Activated naive CD8-positive, alpha-beta T cell treated with anti-CD3 and anti-CD28 coated beads, Interleukin-2, amount 50 U/mL, for 16 hours (primary cell): ENCODE measurements at regions not wholly inside any gene's neighbourhood (a gene's known extent, or its start where the extent isn't known, plus 50 kb on each side); places are given as distances from the start of the nearest gene placed in this dataset.
"Not testable (repeated sequence)": the region's sequence is repeated elsewhere in the genome, so short reads cannot be mapped to it uniquely, and the experiment has no call there.

ENCODE experiments used
- DNase-seq: peaks from one replicate; pipeline ENCODE4 v3.0.0-alpha.2; 2020; ENCODE audit warnings: low read depth, low spot score

DNA sequence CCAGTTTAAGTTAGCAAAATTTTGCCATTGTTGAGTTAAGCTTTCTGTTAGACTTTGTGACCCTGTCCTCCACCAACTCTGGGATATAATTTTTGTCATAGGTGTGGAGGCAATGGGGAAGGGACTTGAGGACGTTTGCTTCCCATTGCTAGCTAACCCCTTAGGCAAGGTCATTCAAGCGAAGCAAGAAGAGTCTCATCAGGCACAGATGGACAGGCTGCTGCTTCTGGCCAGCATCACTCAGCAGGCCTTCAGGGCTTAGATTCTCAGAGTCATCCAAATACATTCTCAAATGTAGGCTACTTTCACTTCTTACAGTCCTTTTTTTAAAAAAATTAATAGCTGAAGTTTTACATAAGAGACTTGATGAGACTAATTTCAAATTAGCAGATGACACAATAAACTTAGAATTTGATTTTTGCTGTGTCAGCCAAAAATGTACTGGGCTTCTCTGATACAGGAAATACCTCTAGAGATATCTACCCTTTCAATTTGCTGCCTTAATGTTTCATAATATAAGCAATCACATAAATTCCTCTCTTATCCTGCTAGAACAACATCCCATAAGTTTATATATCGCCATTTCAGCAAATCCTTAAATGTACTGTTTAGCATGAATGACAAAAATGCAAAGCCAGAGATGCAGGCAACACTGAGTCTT lies 875.2 kb downstream of the FLRT2 start:
- no peak for DNase-seq

DNA sequence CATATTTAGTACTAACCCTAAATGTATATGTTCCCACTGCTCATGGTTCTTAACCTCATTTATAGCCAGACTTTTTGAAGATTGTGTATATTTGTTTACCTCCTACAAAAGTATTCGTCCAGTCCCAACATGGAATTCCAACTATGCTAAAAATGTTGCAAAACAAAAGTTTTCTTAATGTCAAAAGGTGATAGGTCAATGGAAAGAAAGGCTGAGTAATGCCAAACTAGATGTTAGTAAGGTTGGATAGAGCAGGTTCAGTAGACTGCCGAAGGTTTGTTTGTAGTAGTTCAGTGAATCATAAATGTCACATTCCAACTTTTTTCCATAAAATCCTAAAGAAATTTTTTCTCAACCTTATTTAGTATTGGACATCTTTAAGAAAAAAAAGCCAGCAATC lies 874.5 kb downstream of the FLRT2 start:
- no peak for DNase-seq

DNA sequence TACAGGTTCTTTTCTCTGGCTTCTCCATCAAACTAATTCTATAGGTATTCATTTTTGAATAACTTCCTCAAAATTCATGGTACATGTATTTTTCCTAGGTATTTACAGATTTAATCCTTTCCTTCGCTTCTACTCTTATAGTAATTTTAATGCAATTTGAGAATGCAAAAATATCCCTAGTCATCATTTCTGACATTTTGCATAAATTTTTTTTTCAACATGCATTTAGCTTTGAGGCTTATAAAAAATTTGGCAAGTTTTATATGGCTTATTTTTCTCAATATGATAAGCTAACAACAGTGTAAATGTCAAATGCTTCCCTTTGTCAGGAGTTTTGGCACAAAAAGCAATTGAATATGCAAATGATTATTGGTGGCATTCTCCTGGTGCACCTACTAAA lies 872.6 kb downstream of the FLRT2 start:
- no peak for DNase-seq

DNA sequence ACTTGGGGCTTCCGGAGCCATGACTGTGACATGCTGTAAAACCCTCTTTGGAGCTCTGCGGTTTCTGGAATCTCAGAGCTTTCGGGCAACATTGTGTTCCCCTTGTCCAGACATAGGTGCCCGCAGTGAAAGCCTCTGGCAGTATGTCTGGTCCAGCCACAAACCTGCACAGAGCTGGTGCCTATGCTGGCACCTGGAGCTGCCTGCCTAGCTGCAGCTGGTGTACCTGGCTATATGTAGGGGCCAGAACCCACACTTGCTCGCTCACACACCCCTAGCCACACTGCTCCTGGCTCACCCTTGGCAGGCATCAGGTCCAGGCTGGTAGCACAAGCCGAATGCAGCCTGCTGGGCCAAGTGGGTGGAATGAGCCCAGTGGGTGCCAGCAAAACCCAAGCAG lies 861.1 kb downstream of the FLRT2 start:
- no peak for DNase-seq

DNA sequence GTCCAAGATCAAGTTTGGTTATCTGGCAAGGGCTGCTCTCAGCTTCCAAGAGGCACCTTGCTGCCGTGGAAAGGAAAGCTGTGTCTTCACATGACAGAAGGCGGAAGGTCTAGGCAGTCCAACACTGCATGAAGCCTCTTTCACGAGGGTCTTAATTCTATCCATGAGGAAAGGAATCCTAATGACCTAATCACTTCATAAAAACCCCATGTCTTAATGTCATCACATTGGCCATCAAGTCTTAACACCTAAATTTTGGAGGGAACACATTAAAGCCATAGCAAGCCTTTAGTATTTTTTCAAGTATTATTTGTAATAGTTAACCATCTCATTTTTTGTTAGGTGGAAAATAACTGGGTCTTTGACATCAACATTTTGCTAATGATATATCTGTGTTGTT lies 858.3 kb downstream of the FLRT2 start:
- no peak for DNase-seq

DNA sequence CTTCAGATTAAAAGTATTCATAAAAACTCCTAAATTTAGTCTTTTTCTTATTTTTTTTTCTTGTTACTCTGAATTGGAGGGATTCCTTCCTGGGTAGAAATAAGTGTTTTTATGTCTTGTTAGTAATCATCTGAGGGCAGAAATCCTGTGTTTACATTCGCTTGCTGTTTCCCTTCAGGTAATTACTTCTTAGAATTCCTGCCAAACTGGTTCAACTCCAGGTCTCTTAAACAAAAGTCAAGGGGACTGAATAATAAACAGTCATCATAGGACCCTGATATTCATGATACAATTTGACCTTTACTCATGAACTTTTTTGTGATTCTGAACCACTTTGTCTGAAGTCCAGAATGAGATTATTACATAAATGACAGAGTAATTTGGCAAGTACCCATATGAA lies 843.9 kb downstream of the FLRT2 start:
- no peak for DNase-seq

DNA sequence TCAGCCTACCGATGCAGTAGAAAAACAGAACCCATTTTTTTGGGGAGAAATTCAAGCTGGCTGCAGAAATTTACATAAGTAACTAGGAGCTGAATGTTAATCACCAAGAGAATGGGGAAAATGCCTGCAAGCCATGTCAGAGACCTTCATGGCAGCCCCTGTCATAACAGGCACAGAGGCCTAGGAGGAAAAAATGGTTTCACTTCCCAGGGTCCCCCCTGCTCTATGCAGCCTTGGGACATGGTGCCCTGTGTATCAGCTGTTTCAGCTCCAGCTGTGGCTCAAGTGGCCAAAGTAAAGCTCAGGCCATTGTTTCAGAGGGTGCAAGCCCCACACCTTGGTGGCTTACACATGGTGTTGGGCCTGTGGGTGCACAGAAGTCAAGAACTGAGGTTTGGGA lies 842.5 kb downstream of the FLRT2 start:
- DNase-seq: no peak

DNA sequence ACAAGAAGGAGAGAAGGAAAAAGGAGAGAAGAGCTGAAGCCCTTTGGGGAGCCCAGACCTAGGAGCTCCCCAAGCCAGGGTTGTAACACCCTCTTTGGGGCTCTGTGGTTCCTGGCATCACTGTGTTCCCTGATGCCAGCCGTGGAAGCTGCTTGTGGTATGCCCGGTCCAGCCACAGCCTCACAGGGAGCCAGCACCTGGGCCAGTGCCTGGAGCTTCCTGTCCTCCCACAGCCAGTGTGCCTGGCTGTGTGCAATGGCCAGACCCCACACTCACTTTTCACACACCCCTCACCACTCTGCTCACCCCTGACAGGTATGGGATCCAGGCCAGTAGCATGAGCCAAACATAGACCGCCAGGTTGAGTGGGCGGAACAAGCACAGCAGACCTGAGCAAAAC lies 834.7 kb downstream of the FLRT2 start:
- DNase-seq: no peak

DNA sequence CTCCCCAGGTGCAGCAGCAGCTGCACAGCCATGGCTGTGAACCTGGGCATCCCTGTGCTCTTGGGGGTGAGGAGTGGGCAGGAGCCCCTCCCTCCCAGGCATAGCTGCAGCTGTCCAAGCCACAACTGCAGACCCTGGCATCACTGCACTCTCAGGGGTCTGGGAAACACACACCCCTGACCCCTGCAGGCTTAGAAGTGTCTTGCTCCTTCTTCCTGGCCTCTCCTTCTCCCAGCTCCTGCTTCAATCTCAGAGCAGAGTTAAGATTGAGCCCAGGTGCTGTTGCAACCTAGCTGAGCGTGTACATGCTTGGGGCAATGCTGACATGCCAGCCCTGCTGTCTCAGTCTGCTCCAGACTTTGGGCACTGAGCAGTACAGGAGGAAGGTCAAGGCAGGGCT lies 833.6 kb downstream of the FLRT2 start:
- no peak for DNase-seq

DNA sequence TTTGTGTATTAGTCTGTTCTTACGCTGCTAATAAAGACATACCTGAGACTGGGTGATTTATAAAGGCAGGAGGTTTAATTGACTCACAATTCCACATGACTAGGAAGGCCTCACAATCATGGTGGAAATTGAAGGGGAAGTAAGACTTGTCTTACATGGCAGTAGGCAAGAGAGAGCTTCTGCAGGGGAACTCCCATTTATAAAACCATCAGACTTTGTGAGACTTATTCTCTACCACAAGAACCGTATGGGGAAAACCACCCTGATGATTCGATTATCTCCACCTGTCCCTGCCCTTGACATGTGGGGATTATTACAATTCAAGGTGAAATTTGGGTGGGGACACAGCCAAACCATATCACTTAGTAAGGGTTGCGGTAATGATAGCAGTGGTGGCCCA lies 833.1 kb downstream of the FLRT2 start:
- DNase-seq: no peak

DNA sequence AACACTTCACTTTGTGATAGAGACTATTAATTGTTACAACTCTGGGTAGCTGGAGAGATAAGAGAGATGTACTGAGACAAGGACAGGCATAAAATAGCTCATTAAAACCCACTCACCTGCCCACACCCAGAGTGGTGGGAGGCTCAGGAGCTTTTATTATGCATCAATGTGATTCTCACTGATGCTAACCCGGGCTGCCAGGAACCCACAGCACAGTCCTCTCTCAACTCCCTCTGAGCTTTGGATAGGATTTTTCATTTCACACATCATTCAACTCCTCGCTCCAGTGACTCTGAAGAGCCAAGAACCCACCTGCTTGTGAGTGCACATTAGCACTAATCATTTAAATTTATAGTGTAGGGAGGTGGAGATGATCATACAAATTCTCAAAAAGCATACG lies 827.9 kb downstream of the FLRT2 start:
- no peak for DNase-seq

DNA sequence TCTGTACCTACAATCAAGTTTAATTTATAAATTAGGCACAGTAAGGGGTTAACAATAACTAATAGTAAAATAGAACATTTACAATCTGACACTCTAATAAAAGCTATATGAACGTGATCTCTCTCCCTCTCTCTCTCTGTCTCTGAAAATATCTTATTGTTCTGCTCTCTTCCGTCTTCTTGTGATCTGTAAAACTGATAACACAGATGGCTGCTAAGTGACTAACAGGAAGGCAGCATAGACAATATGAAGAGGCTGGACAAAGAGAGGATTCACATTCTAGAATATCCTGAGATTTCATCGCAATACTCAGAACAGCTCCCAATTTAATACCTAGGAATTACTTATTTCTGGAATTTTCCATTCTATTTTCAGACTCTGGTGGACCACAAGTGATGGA lies 827.2 kb downstream of the FLRT2 start:
- no peak for DNase-seq

DNA sequence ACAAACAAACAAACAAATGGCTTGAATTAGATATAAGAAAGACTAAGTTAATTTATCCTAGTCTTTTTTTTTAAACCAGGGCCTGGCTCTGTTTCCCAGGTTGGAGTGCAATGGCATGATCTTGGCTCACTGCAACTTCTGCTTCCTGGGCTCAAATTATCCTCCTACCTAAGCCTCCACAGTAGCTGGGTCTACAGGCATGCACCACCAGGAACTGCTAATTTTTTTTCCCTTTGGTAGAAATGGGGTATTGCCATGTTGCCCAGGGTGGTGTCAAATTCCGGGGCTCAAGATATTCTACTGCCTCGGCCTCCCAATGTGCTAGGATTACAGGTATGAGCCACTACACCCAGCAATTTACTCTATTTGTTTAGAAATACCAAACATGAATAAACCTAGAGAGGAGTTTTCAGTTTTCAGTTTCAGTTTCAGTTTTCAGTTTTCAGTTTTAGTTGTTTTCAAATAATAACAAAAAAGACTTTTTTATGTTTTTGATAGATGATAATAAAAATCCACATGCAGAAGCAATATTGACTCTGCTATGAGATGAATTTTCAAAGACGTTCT lies 817.0 kb downstream of the FLRT2 start:
- DNase-seq: no peak

DNA sequence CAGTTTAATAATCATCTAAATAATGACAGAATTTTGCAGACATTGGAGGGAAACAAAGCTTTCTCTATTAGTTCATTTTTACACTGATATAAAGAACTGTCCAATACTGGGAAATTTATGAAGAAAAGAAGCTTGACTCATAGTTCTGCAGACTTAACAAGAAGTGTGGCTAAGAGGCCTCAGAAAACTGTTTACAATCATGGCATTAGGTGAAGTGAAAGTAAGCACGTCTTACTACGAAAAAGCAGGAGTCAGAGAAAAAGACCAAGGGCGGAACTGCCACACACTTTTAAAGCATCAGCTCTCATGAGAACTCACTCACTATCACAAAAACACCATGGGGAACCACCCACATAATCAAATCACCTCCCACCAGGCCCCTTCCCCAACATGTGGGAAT lies 804.4 kb downstream of the FLRT2 start:
- DNase-seq: no peak

DNA sequence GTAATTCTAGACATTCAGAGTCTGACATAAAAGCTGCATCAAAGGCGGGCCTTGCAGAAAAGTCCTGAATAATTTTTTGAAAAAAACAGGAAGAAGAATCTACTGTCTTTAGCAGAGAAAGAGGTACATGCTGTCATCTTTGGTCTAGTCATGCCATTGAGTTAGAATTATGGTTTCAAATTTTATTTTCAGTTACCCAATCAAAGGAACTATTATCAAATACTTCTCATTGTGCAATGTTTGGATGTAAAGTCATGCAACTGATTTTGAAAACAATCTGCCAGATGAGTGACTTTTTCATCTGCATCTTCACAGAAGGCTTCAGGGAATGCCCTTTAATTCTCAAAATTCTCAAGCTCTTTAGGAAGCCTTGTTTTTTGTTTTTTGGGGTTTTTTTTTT lies 803.5 kb downstream of the FLRT2 start:
- DNase-seq: no peak

DNA sequence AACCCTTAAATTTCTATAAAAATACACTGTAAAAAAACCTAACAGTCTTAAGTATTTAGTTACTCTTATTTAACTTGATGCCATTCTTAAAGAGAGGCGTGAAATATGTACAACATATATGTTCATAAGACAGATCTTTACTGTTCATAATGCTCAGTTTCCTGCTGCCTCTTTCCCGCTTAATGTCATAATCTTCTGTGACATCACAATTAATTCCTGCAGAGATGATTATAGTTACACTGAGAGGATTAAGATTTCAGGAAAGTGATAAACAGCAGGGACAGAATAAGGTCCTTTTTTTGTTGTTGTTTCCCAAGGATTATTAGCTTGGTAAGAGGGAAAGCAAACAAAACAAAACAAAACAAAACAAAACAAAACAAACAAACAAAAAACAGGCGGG lies 801.4 kb downstream of the FLRT2 start:
- no peak for DNase-seq

DNA sequence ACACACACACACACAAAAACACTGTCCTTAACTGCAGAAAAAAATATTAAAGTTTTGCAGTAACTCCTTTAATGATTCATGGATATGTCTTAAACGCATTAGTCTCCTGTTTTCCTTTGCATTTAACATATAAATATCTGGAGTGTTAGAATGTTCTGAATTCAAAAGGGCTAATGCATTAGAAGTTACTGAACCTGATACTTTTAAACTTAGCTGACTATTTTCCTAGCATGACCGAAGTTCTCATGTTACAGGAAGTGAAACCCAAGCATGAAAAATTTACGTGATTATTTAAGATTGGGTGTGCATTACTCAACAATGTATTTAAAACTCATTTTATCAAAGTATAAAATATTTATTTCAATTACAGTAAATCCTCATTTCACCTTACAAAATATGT lies 791.2 kb downstream of the FLRT2 start:
- DNase-seq: no peak

DNA sequence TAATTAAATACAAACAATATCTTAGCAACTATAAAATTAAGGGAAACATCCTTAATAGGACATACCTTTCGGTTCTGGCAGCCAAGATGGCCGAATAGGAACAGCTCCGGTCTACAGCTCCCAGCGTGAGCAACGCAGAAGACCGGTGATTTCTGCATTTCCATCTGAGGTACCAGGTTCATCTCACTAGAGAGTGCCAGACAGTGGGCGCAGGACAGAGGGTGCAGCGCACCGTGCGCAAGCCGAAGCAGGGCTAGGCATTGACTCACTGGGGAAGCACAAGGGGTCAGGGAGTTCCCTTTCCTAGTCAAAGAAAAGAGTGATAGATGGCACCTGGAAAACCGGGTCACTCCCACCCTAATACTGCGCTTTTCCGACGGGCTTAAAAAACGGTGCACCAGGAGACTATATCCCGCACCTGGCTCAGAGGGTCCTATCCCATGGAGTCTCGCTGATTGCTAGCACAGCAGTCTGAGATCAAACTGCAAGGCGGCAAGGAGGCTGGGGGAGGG lies 782.3 kb downstream of the FLRT2 start:
- not testable (repeated sequence) for DNase-seq

DNA sequence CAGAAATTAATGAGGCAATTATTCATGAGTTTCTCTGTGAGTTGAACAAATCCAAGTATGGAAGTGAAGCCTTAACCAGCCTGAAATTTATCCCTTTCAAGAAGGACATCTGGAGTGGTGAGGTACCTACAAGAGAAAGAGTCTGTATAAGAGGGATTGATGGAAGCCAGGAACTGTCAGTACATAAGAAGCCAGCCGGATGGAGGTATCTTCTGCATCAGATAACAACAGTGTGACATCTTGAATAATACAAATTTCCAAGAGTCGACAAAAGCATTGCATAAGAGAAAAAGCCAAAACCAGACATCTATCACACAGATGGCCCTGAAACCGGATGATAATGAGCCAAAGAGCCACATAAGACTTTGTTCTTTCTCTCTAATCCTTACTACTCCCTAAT lies 781.2 kb downstream of the FLRT2 start:
- DNase-seq: no peak

DNA sequence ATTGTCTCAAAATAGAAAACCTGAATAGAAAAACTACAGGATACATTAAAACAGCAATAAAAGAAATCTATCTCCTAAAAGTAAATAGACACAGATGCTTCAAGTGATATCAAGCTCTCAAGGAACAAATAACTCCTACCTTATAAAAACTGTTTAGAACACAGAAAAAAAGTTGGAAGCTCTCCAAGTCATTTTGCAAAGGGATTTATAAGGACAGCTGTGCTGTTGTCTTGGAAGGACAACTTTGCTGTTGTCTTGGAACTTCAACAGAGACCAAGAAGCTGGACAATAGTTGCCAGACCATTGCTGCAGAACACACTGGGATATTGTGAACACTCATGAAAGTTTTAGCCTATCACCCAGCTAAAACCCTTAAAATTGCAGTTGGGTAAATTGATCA lies 780.7 kb downstream of the FLRT2 start:
- no peak for DNase-seq

DNA sequence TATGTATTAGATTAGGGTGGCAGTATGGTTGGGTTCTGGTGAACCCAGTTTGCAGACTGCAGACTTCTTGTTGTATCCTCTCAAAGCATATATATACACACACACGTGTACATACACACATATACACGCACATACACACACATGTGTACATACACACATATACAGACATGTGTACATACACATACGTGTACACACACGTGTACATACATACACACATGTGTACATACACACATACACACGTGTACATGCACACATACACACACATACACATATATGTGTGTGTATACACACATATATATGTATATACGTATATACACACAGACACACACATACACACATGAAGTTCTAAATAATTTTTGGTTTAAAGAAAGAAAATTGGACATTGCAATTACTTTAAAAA lies 780.2 kb downstream of the FLRT2 start:
- no peak for DNase-seq

DNA sequence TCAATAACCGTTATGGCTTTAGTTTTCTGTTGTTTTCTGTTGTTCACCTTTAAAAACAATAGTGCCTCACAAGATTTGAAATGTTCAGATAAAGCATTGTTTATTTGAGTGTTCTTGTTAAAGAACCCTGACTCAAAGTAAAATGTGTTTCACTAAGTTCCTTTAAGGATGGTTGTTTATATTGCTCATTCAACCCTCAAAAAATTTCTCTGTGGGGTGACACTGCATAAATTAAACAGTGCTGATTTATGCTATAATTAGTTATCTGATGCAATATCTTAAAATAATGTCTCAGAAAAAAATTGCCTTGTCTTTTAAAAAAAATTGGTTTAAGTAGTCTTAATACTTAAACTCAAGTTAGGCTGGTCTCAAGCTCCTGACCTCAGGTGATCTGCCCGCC lies 775.1 kb downstream of the FLRT2 start:
- no peak for DNase-seq

DNA sequence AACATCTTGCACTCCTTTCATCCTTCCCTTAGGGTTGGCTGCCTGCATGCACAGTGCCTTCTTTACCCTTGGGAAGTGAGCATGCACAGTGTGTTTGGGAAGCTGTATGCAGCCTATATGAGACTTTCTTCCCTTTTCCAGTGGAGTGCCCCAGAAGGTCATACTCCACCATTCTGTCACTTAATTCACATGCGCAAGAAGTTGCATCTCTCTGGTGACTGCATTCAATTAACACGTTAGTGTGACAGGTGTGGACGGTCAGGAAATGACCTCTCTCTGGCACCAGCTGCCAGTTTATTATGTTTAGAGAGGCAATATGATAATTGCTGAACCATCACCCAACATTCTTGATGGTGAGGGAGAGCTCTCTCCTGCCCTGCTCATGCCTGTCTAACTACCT lies 770.0 kb downstream of the FLRT2 start:
- DNase-seq: no peak

DNA sequence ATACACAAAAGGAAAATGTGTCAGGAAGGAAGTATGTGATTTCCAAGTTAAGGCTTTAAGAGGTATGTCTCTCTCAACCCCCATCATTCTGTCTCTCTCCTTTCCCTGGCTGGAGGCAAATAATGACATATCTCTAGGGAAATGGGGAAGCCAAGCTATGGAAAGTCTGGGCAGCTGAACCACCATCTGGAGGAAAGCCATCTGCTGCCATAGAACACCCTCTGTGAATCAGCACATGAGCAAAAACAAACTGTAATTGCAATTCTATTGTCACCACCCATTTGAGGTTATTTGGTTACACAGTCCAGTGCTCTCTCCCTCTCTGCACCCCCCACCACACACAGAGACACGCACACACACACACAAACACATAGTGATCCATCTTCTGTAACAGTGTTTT lies 766.2 kb downstream of the FLRT2 start:
- DNase-seq: no peak
